HG03039 (cell line): ENCODE measurements at regions not wholly inside any gene's neighbourhood (a gene's known extent, or its start where the extent isn't known, plus 50 kb on each side); places are given as distances from the start of the nearest gene placed in this dataset.

ENCODE experiments used
- ATAC-seq: cut with Tn5 transposase; IDR thresholded peaks from one replicate; pipeline ENCODE4 v1.9.1; 2021; ENCODE audit warnings: mild to moderate bottlenecking, moderate library complexity; ENCODE audit not compliant: unreplicated experiment

DNA sequence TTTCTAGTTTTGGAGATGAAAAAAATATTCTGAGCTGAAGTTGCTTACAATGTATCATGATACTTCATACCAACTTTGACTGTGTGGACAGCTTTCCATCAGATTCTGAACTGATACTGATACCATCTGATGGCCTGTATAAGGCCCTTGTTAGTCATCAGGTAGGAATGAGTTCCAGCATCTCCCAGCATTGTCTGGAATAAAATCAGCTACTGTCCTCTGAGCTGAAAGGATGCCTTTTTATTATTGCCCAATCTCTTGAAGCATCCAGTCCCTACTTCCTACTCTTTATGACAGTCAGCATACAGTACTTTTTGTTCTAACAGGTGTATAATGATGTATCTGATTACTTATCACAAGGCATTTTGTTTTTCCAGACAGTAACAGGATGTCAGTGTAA lies 70.6 kb upstream of the EYA4 start:
- ATAC-seq = no peak

GRCh38 chr6:133171989-133172604 lies 69.1 kb upstream of the EYA4 start:
- no peak for ATAC-seq

DNA sequence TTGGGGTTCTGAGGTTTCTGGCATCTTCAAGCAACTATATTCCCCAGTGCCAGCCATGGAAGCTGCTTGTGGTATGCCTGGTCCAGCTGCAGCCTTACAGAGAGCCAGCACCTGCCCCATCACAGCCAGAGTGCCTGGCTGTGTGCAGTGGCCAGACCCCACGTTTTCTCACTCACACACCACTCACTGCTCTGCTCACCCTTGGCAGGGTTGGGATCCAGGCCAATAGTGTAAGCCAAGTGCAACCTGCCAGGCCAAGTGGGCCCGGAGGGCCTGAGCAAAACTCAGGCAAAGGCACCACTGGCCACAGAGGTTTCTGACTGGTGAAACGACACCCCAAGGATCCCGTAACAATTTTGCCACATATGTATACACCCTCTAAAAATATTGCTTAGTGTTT lies 67.9 kb upstream of the EYA4 start:
- ATAC-seq = no peak

DNA sequence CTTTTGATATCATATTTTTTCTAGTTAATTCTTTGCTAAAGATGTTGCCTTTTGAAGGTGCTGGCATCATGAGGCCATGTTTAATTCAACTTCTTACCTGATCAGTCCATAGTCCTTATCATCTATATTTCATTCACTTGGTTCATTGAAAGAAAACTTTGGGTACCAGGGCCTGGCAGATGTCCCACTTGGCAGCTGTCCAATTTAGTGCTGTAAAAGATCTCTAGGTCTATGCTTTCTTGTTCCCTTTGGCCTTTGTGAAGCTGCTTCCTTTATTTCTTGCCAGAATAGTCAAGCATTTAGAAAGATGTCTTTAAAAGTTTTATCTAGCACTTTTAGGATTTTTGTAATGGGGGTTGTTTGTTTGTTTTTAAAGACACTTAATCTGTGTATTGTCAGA lies 61.7 kb upstream of the EYA4 start:
- no peak for ATAC-seq

DNA sequence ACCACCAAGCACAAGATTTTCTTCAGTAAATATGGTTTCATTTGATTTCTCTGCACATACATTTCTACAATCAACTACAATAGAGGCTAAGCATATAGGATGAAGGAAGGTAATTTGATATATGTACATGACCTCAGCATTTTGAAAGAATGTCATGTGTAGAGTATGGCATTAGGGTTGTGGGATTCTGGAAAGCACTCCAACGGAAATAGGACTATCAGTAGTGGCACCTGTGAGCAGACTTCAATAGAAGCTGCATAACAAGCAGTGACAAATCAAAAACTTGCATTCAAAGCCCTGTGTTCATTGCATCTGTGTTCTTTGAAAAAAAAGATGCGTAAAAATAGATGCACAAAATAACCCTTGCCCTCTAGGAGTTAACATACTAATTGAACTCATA lies 57.5 kb upstream of the EYA4 start:
- no peak for ATAC-seq

DNA sequence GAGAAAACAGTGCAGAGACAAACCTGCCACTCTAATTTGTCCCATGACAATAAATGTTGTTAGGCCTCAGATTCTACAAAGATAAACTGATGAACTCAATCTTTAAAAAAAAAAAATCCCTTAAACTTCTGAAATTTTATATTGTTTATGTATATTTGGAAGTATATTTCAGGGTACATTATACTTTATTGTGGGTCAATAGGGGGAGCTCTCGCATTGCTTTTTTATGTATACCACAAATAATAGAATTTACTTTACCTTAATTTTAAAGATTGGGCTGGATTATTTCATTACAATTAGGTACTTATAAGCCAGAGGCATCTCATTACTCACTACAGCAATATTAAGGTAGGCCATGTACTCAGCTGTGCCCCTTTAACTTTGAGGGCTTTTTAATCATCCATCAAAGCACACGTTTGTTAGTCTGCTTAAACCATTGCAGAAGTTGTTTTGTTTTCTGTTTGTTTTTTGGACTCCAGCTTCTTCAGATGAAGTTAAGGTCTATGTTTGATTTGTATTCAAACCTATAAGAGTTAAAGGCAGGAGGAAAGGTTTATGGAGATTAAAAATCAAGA lies 56.3 kb upstream of the EYA4 start:
- no peak for ATAC-seq

DNA sequence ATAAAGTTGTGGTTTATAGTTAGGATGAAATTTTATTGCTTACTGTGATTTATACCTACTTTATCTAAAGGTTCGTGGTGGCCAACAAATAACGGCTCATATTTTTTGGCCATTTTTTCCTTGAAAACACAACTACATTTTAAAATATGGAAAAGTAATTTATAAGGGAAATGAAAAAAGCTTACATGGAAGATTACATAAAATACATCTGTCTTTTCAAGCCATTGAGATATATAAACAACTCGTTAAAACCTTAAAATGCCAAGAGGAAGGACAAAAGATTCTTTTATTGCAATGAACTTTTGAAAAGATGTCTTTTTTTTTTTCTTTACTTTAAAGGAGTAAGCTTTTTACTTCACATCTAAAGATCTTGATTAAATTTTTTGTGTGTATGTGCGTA lies 55.4 kb upstream of the EYA4 start:
- ATAC-seq = no peak

DNA sequence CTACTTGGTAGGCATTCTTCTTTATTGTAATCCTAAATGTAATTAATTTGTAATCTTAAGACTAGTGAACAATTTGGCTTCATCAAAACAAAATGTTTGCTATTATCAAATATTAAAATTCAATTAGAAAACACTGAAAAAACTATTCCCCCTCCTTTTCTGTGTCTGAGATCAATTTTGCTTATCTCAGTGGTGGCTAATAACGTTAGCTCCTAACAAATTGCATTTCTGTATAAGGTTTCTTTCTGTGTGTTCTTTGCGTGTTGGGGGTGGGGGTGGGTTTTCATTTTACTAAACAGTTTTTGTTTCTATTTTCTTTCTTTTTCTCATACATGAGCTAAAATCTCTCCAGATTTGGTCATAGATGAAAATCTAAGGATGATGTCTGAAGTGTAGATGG lies 54.0 kb upstream of the EYA4 start:
- ATAC-seq = no peak

DNA sequence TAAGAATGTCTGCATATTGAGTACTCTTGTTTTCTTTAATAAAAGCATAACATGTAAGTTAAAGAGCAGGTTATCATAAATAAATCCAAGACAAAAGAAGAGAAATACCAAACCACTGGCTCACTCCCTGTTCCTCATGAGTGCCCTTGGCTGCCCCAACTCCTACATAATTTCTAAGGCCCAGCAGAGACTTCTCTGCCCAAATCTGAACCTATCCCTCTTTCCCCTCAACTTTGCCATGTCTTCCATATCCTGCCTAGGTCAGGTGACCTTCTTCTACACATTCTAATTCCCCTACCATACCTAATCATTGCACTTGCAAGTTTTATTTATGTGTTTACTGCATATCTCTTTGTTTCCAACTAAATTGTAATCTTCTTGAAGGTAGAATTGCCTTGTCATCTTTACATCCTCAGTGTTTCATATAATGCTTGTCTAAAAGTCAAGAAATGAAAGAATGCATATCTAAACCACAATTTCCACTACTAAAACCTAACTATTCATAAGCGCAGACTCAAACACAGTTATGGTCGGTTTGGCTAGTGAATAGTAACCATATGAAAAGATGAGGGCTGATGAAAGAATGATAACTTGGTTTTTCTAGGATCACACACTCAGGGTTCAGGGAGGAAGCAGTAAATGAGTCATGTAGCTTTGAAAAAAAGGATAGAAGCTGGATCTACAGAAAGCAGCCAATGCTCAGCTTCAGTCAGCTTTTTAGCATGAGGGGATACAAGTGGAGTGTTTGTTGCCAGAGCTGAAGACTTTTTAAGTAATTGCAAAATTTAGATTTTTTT lies 53.3 kb upstream of the EYA4 start:
- no peak for ATAC-seq

GRCh38 chr6:133190912-133191311 lies 50.2 kb upstream of the EYA4 start:
- no peak for ATAC-seq

DNA sequence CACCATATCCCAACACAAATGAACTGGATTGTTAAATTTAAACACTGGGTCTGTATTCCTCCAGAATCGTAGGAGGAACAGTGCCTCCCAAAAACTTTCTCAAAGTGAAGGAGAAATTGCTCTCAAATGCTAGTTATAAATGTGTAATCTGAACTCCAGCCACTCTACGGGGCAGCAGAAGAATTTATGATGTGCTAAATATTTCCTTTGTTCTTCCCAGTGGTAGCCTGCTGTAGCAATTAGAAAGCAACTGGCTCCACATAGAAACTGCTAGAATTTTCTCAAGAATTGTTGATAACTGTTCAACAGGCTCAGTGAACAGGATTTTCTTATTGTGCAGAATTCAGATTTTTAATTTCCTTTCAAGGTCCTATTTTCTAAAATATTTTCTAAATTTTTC lies 49.8 kb upstream of the EYA4 start:
- ATAC-seq = no peak
